ENCODE measurements at regions not wholly inside any gene's neighbourhood (a gene's known extent, or its start where the extent isn't known, plus 50 kb on each side); places are given as distances from the start of the nearest gene placed in this dataset.

DNA sequence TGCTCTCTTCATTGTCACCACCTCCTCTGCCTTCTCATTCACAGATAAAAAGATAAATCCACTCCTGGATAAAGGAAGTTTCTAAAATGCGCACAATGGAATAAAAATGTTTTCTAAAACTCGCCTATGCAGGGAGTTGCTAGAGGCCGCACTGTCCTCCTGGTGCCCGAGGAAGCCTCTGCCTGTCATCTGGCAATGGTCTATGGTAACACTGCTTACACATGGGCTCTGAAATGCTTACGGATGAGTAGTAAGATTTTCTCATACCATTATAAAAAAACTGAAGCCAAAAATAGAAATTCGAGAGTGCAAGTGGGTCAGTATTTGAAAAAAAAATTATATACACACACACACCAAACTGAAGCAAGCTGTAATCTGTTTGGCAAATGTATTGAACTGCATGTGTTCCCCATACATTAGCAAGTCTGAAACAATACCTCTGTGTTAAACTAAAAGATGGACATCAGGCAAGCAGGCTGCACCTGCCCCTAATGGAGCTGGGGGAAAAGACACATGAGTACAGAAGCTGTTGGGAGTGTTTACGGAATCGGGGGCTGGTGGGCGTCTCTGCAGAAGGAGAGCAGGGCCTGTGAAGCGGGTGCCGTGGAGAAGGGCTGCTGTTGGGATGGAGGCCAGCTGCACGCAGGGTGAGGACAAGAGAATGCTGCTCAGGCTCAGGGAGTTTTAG, 103.3 kb upstream of the FAT1 start:
- BruUV-seq (replicated peaks), result no TSS peak
- TF ChIP-seq KDM5A (IDR thresholded peaks at IDR 0.05; ENCODE audit: borderline replicate concordance, low read length) (no peak), CREB1 (IDR thresholded peaks at IDR 0.05) (no peak), CREB1 (CRISPR knock-in tag; IDR thresholded peaks at IDR 0.05) (0 out of 2 replicates have a peak, but pooled peaks have one; percentile 38), PAWR (CRISPR knock-in tag; IDR thresholded peaks at IDR 0.05; ENCODE audit: borderline replicate concordance) (no peak), SALL1 (CRISPR knock-in tag; IDR thresholded peaks at IDR 0.05) (0 out of 2 replicates have a peak, but pooled peaks have one; percentile 31), ZSCAN25 (CRISPR knock-in tag; IDR thresholded peaks at IDR 0.05) (no peak), NFATC3 (CRISPR knock-in tag; IDR thresholded peaks at IDR 0.05) (no peak), ZBTB38 (CRISPR knock-in tag; IDR thresholded peaks at IDR 0.05) (peak; percentile 45; the same call in 1 of the 2 replicates), ZNF138 (CRISPR knock-in tag; IDR thresholded peaks at IDR 0.05; ENCODE audit: low read depth) (no peak), ZNF292 (CRISPR knock-in tag; IDR thresholded peaks at IDR 0.05; ENCODE audit: borderline replicate concordance, low read depth) (0 out of 2 replicates have a peak, but pooled peaks have one; percentile 24), NBN (conservative IDR thresholded peaks at IDR 0.05) (no peak), DMAP1 (CRISPR knock-in tag; IDR thresholded peaks at IDR 0.05) (no peak), BRCA1 (CRISPR knock-in tag; IDR thresholded peaks at IDR 0.05) (no peak)
- TF ChIP-seq, protein P1, sequence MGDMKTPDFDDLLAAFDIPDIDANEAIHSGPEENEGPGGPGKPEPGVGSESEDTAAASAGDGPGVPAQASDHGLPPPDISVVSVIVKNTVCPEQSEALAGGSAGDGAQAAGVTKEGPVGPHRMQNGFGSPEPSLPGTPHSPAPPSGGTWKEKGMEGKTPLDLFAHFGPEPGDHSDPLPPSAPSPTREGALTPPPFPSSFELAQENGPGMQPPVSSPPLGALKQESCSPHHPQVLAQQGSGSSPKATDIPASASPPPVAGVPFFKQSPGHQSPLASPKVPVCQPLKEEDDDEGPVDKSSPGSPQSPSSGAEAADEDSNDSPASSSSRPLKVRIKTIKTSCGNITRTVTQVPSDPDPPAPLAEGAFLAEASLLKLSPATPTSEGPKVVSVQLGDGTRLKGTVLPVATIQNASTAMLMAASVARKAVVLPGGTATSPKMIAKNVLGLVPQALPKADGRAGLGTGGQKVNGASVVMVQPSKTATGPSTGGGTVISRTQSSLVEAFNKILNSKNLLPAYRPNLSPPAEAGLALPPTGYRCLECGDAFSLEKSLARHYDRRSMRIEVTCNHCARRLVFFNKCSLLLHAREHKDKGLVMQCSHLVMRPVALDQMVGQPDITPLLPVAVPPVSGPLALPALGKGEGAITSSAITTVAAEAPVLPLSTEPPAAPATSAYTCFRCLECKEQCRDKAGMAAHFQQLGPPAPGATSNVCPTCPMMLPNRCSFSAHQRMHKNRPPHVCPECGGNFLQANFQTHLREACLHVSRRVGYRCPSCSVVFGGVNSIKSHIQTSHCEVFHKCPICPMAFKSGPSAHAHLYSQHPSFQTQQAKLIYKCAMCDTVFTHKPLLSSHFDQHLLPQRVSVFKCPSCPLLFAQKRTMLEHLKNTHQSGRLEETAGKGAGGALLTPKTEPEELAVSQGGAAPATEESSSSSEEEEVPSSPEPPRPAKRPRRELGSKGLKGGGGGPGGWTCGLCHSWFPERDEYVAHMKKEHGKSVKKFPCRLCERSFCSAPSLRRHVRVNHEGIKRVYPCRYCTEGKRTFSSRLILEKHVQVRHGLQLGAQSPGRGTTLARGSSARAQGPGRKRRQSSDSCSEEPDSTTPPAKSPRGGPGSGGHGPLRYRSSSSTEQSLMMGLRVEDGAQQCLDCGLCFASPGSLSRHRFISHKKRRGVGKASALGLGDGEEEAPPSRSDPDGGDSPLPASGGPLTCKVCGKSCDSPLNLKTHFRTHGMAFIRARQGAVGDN (CRISPR knock-in tag; IDR thresholded peaks at IDR 0.05), result peak; percentile 31; the same call in 1 of the 2 replicates
- TF ChIP-seq, protein P2, sequence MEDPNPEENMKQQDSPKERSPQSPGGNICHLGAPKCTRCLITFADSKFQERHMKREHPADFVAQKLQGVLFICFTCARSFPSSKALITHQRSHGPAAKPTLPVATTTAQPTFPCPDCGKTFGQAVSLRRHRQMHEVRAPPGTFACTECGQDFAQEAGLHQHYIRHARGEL (CRISPR knock-in tag; IDR thresholded peaks at IDR 0.05), result no peak
- TF ChIP-seq, protein P3, sequence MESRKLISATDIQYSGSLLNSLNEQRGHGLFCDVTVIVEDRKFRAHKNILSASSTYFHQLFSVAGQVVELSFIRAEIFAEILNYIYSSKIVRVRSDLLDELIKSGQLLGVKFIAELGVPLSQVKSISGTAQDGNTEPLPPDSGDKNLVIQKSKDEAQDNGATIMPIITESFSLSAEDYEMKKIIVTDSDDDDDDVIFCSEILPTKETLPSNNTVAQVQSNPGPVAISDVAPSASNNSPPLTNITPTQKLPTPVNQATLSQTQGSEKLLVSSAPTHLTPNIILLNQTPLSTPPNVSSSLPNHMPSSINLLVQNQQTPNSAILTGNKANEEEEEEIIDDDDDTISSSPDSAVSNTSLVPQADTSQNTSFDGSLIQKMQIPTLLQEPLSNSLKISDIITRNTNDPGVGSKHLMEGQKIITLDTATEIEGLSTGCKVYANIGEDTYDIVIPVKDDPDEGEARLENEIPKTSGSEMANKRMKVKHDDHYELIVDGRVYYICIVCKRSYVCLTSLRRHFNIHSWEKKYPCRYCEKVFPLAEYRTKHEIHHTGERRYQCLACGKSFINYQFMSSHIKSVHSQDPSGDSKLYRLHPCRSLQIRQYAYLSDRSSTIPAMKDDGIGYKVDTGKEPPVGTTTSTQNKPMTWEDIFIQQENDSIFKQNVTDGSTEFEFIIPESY (CRISPR knock-in tag; IDR thresholded peaks at IDR 0.05), result 0 out of 2 replicates have a peak, but pooled peaks have one; percentile 40
- Histone ChIP-seq H3K27me3 (ENCODE audit: control insufficient read depth in 1 of 2, insufficient read depth in 2 of 2, low read length in 2 of 2) (no peaks in the 10 kb centered on the region), H3K4me3 (replicated peaks in 1 of 3; ENCODE audit: insufficient read depth in 1 of 3, low read depth in 2 of 3, low read length in 3 of 3) (no peak overlapping the region), H3K4me1 (ENCODE audit: insufficient read depth, low read length) (peaks cover 86% of the 10 kb centered on the region), H3K9me3 (ENCODE audit: low read length) (no peaks in the 10 kb centered on the region), H3K9ac (ENCODE audit: insufficient read depth, low read depth, low read length) (no peak overlapping the region), H3K36me3 (replicated peaks in 1 of 2; ENCODE audit: control insufficient read depth in 1 of 2, insufficient read depth in 2 of 2, low read length in 2 of 2) (no peaks in the 10 kb centered on the region), H3K4me2 (ENCODE audit: low read depth, low read length) (peak overlapping the region; percentile 15; the same call in 1 of the 2 replicates), H4K20me1 (ENCODE audit: insufficient read depth, low read length) (no peaks in the 10 kb centered on the region), H3K27ac (ENCODE audit: extremely low read length, insufficient read depth, low read length) (no peak overlapping the region), H3K79me2 (ENCODE audit: insufficient read depth, low read length) (no peaks in the 10 kb centered on the region), H2AFZ (ENCODE audit: low read length) (no peak overlapping the region)
- CTCF ChIA-PET (ENCODE audit: low intra/inter-chr PET ratio, low total read pairs), result no interaction called here
- DNase-seq (ENCODE audit: low spot score), result peak; percentile 14
- POLR2A ChIA-PET, result no interaction called here
- intact Hi-C loops (cut with micrococcal nuclease; ENCODE audit: unreplicated experiment), result loop anchor here (5.0 kb wide), 1 partner anchor 100 kb away; no protein-coding TSS in a partner anchor
- in situ Hi-C loops (cut with HindIII; ENCODE audit: extremely low pct_ligation_motif_present, low pct_unique_long_range_greater_than_20kb), result no loop called here
- ATAC-seq, result peak; percentile 54
- WGBS (ENCODE audit: low lambda C conversion rate), result 78% methylated on average over 12 of the region's 12 CpGs
- no peak for FAIRE-seq
